ENCODE measurements at regions not wholly inside any gene's neighbourhood (a gene's known extent, or its start where the extent isn't known, plus 50 kb on each side); places are given as distances from the start of the nearest gene placed in this dataset.
"Not testable (repeated sequence)": the region's sequence is repeated elsewhere in the genome, so short reads cannot be mapped to it uniquely, and the experiment has no call there.

DNA sequence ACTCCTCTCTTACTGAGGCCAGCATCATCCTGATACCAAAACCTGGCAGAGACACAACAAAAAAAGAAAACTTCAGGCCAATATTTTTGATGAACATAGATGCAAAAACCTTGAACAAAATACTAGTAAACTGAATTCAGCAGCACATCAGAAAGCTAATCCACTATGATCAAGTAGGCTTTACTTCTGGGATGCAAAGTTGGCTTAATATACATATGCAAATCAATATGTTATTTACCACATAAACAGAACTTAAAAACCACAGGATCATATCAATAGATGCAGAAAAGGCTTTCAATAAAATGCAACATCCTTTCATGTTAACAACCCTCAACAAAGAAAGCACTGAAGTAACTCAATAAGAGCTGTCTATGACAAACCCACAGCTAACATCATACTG lies 414.5 kb upstream of the MCTP2 start:
- intact Hi-C loops (cut with DNase I), result no loop called here
- no peak for DNase-seq

DNA sequence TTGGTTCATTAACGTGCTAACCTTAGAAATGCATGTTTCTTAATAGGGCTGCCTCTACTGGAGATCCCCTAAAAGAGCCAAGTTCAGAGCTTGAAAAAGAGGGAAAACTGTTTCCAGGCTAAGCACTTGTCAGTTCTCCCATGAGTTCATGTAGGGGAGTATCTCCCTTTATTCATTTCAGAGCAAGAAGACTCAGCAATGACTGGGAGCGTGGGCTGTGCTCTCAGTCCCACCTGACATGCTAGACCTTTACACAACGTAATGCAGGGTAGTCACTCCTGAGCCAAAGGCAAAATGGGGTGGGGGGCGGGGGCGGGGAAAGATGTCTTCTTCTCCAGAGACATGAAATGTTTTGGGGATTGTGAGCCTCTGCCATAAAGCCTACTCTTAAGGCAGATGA lies 420.1 kb upstream of the MCTP2 start:
- DNase-seq, result peak in 25 of 42 donors; percentile 14 to 76 (median 36)
- intact Hi-C loops (cut with DNase I), result no loop called here

DNA sequence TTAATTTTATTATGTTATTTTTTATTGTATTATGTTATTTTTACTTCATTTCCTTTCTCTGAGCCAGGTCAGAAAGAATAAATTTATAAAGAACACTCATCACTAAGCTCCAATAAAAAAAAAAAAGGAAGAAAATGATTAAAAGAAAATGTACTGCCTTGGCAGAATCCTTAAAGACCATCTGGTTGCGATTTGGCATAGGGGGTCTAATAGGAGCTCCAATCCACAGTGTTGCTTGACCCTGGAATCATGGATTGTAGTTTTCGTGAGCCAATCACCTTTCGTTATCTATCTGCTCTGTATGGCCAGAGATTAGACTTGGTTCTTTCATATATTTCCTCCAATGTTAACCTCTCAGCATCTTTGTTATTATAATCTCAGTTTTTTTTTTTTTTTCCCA lies 421.8 kb upstream of the MCTP2 start:
- intact Hi-C loops (cut with DNase I), result no loop called here

DNA sequence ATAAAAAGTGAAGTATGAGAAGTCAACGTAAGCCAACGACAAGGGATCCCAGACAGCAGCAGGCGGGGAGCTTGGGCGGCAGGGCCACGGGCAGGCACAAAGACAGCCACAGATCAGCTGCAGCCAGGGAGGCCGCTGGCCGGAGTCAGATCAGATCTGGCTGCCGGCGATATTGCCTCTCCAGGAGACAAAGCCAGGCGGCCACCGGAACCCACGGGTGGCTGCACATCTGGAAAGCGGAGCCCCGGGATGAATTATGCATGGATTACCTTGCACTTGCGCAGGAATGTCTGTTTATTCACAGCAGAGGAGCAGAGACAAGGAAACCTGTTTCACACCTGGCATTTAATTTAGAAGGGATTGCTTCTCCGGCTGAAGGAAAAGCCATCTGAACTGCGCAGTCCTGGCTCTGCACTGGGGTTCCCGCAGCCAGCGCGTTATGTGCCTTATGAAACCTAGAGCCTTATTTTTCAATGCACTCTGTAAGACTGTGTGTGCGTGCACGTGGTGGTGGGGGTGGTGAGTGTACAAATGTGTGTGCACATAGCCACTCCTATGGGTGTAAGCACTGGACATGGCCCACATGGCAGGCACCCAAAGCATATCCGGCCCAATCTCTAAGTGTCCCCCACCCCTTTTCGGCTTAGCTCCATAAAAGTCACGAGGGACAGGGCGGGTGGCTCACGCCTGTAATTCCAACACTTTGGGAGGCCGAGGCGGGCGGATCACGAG lies 427.8 kb upstream of the MCTP2 start:
- no peak for DNase-seq
- intact Hi-C loops (cut with DNase I), result no loop called here

More for the DNA sequence above, 421.8 kb upstream of the MCTP2 start:
- DNase-seq, result no peak

DNA sequence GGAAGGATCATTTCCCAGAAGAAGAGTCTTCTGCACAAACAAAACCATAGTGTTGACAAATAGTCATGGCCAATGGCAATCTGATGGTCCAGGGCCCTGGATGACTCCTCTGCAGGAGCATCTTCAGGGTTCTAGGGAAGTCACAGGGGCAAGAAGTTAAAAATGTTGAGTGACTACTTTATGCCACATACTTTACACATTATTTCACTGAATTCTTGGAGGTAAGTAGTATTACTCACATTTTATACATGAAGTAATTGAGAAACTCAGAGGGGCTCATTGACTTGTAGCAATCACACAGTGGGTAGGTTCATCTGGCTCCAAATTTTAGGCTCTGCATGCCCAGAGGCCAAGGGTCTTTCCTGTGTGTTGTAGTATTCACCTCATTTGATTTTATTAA lies 430.2 kb upstream of the MCTP2 start:
- intact Hi-C loops (cut with DNase I), result no loop called here
- DNase-seq, result no peak

DNA sequence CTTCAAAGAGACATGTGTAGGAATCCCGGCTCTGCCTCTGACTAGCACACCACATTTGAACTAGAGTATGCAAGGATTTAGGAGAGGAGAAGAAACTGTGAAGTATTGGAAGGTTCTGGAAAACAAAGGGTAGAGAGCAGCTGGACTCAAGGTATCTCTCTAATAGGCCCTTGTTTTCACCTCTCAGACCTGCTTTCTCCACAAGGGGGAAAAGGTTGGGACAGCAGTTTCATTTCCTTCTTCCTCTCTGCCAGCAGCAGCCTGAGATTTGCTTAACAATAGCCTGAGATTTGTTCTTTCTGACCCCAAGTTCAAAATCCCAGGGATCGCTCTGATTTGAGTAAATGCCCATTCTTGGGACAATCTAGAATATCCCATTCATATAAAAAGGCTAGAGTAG lies 430.6 kb upstream of the MCTP2 start:
- no peak for DNase-seq
- intact Hi-C loops (cut with DNase I), result no loop called here

DNA sequence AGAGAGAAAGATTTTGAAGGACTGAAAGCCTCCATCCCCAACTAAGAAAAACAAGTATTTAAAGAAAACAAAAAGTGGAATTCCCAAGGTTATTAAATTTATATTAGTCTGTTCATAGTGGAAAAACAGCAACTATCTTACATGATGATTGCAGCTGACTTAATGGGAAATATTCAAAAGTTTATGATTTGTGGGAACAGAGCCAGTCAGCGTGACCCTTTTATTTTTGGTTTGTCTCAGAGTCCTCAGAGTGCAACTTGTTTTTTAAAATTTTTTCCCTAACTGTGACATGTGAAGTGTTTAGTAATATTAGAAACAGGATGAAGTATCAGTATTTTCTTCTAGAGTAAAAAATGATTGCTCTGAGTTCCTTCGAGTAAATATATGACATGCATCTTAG lies 441.9 kb upstream of the MCTP2 start:
- intact Hi-C loops (cut with DNase I), result no loop called here
- DNase-seq, result no peak

DNA sequence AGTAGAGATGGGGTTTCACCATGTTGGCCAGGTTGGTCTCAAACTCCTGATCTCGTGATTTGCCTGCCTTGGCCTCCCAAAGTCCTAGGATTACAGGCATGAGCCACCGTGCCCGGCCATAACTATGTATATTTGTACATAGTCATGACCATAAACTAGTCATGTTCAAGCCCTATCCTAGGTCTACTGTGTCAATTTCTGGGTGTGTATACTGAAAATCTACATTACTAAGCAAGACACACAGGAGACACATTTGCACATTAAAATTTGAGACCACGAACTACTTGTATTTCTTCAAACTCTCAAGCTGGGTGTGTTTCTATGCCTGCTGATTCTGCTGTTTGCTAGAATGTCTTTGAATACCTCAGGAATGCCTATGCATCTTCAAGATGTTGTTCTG lies 451.3 kb upstream of the MCTP2 start:
- intact Hi-C loops (cut with DNase I), result no loop called here
- DNase-seq, result no peak

DNA sequence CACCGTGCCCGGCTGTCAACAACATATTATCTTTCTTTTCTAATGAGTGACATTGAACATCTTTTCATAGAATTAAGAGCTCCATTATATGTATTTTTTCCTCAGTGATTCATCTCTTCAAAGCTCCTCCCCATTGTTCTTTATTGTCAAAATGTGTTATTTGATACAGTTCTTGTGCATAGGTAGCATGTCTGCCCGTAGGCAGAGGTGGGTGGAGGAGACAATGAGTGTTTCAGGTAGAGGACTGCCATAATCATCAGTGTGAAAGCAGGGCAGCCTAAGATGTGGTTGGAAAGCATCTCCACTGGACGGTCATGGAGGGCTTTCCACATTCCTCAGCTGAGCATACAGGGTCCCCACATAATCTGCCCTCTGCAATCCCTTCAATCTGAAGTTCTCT lies 452.0 kb upstream of the MCTP2 start:
- intact Hi-C loops (cut with DNase I), result no loop called here
- no peak for DNase-seq

DNA sequence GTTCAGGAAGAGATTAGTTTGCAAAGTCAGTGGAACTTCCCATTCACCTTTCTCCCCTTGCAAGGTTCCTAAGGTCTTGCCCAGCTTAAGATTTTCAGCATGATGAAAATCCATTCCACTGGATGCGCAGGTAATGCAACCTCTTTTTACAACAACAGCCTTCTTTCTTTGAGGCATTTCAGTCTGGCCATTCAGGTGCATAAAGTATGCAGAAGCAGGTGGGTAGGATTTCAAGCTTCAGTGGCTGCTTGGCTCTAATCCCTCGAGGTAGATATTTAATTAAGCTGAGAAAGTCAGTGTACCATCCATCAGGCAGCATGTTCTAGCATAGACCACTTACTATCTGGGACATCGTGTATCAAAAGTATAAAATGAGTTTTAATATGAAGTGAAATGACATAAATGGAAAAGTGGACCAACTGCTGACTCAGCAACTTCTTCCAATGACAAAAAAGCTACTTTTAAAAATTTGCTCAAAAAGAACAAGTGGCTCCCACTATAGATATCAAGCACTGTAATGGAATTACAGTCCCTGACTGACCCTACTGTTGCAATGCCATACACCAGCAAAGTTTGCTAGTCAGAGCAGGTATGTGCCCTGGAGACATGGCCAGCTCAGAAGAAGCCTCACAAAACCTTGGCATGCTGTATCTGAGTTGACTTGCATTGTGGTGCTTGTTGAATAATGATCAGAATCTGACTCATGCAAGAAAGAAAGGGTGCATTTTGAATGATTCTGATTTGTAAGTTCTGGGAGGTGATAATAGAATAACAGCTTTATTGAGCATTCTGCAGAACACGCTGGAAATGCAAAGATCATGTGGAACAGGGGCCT lies 459.9 kb upstream of the MCTP2 start:
- DNase-seq, result no peak
- intact Hi-C loops (cut with DNase I), result no loop called here

DNA sequence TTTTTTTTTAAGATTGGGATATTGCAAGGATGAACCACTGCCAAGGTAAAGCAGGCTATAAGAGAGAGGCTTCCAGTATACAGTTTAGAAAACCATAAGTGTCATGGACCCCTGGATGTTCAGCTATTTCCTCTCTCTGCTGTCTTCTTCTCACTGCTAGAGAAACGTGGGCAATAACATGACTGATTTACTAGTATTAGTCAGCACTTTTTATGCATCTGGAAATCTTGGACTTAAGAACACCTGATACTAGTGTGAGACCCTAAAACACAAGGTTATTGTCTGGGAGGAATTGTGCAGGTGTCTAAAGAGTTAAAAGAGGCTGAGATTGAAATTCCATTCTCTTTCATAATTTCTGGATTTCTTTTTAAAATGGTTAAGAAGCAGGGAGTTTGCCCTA lies 460.6 kb upstream of the MCTP2 start:
- intact Hi-C loops (cut with DNase I), result no loop called here
- DNase-seq, result no peak

DNA sequence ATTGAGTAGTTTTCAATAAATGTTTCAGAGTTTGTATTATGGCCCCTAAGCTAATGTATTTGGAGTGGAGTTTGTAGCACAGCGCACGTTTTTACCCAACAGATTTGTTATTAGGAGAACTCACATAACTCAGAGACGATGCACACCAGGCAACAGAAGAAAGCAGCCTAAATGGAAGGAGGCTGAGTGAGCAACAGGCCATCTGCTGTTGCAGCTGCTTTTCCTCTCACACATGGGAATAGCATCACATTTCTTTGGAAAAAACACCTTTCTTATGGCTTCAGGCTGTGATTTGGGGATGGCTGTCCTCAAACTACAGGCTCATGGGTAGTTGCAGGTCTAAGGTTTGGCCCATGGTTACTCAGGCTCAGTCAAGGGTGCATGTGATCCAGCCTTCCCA lies 469.3 kb upstream of the MCTP2 start:
- intact Hi-C loops (cut with DNase I), result no loop called here
- DNase-seq, result no peak

DNA sequence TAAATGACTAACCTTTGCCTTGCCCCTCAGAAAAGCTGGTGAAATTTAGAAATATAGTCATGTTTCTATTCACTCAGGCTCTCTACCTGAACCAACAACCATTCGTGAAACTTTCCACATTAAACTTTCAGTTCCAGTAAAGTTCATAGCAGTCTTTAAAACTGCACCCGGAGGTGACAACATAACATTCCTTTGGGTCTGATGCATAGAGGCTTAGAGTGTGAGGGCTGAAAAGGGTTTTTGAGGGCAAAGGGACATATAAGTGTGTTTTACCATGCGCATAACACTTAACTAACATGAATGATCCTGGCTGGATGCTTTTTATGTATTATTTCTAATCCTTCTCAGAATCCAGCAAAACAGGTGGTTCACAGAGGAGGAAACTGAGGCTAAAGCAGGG lies 471.7 kb upstream of the MCTP2 start:
- DNase-seq, result no peak
- intact Hi-C loops (cut with DNase I), result no loop called here

DNA sequence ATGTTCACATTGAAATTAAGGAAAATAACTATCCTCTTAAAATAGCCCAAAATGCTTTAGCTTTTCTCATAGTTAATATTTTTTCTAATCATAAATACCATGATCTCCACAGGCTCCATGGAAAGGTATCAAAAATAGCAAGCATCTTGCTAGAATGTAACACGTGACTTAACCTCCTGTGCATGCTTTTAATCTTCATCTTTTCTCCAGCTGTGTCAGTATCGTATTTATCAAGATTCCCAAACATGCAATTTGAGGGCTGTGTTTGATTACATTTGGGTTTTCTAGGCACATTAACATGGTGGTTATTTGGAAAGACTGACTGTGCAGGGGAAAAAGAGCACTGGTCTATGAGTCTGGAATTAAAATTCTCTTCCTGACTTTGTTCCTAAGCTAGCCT lies 472.5 kb upstream of the MCTP2 start:
- intact Hi-C loops (cut with DNase I), result no loop called here
- DNase-seq, result no peak

DNA sequence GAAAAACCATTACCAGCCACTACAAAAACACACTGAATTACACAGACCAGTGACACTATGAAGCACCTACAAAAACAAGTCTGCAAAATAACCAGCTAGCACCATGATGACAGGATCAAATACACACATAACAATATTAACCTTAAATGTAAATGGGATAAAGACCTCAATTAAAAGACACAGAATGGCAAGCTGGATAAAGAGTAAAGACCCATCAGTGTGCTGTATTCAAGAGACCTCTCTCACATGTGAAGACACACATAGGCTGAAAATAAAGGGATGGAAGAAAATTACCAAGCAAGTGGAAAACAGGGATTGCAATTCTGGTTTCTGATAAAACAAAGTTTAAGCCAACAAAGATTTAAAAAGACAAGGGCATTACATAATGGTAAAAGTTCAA lies 482.7 kb upstream of the MCTP2 start:
- intact Hi-C loops (cut with DNase I), result no loop called here
- no peak for DNase-seq

DNA sequence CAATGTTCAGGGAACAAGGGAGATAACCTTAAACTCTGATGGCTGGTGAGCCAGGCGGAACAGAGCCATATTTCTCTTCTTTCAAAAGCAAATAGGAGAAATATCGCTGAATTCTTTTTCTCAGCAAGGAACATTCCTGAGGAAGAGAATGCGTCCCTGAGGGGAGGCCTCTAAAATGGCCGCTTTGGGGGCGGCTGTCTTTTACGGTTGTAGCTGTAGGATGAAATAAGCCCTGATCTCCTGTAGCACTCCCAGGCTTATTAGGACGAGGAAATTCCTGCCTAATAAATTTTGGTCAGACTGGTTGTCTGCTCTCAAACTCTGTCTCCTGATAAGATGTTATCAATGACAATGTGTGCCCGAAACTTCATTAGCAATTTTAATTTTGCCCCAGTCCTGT lies 496.4 kb upstream of the MCTP2 start:
- not testable (repeated sequence) for DNase-seq

DNA sequence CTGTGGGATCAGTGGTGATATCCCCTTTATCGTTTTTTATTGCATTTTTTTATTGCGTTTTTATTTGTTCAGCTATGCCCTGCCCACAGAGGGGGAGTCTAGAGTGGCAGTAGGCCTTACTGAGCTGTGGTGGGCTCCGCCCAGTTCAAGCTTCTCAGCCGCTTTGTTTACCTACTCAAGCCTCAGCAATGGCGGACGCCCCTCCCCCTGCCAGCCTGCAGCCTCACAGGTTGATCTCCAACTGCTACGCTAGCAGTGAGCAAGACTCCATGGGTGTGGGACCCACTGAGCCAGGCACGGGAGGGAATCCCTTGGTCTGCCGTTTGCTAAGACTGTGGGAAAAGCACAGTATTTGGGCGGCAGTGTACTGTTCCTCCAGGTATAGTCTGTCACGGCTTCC lies 500.6 kb upstream of the MCTP2 start:
- intact Hi-C loops (cut with DNase I), result no loop called here
- no peak for DNase-seq

More for the DNA sequence above, 496.4 kb upstream of the MCTP2 start:
- intact Hi-C loops (cut with DNase I), result not testable (repeated sequence)

DNA sequence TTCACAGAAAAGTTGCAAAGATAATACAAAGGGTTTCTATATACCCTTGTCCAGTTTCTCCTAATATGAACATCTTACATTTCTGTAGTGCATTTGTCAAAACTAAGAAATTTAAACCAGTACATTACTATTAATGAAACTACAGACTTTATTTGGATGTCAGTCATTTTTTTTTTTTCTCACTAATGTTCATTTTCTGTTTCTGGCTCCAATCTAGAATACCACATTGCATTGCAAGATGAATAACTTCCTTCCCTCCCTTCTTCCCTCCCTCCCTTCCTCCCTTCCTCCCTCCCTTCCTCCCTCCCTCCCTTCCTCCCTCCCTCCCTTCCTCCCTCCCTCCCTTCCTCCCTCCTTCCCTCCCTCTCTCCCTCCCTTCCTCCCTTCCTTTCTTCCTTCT lies 509.2 kb upstream of the MCTP2 start:
- no peak for DNase-seq

DNA sequence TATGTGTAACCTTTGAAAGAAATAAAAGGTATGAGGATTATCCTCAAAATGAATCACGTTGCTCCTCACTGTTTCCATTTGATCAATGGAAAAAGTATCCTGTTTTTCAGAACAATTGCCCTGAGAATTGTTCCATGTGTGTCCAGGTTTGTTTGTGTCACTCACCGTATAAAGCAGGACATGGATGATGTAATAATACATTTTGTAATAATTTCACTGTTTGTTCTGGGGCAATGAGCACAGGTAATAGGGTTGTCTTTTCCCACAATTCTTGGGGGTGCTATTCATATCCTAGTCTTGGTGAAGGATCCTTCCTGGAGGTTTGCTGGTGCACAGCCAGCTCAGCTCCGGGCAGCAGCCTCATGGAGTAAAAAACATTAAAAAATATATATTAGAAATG lies 510.8 kb upstream of the MCTP2 start:
- intact Hi-C loops (cut with DNase I), result no loop called here
- no peak for DNase-seq

More for the DNA sequence above, 509.2 kb upstream of the MCTP2 start:
- intact Hi-C loops (cut with DNase I), result no loop called here

DNA sequence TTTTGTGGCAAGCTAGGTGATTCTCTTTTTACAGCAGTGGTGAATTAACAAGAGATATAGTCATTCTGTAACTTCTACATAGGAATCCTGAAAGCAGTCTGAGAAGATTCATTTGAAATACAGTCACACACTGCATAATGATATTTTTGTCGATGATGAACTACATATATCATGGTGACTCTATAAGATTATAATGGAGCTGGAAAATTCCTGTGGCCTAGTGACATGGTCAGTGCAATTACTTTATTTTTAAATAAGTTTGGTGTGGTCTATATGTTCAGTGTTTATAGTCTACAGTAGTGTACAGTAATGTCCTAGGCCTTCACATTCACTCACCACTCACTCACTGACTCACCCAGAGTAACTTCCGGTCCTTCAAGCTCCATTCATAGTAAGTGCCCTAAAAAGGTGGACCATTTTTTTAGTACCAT lies 511.4 kb upstream of the MCTP2 start:
- intact Hi-C loops (cut with DNase I), result no loop called here
- DNase-seq, result no peak
